ENCODE measurements at regions not wholly inside any gene's neighbourhood (a gene's known extent, or its start where the extent isn't known, plus 50 kb on each side); places are given as distances from the start of the nearest gene placed in this dataset.

- no peak for TF ChIP-seq CTCF (IDR thresholded peaks at IDR 0.05)
- no peak for TF ChIP-seq POLR2A (IDR thresholded peaks at IDR 0.05)
These were observed 303.4 kb downstream of the PIK3C3 start for GRCh38 chr18:42258301-42258965.

All from testis (tissue), 2 donors.